ENCODE measurements at regions not wholly inside any gene's neighbourhood (a gene's known extent, or its start where the extent isn't known, plus 50 kb on each side); places are given as distances from the start of the nearest gene placed in this dataset.

DNA sequence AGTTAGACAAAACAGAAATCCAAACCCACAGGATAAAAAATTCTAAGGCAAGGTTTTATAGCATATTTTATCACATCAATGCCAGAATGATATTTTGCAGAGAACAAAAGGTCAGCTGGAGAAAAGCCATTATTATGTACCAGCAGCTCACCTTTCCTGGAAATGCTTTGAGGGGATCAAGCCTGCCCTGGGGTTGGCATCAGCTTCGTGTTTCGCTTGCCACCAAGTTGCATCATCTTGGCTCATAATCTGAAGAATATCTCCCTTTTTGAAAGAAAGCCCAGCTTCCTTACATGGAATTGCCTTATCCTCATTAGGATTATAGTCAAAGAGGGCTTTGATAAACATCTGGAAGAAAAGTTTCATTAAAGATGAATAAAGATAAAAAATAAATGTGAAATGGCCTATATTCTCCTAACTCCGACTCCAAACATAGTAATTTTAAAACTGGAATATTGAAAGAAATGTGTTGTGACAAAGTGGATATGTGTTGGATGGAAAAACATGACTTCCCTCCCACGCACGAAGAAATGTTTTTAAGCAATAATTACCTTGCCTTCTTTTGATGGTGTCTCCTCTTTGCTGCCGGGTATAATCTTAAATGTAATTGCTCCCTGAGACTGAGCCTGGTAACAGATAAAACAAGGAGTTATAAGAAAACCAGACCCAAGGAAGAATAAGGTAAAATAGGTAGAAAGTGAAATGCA is 121.3 kb upstream of the ODAD2 start (continued):
- TF ChIP-seq, protein P1, sequence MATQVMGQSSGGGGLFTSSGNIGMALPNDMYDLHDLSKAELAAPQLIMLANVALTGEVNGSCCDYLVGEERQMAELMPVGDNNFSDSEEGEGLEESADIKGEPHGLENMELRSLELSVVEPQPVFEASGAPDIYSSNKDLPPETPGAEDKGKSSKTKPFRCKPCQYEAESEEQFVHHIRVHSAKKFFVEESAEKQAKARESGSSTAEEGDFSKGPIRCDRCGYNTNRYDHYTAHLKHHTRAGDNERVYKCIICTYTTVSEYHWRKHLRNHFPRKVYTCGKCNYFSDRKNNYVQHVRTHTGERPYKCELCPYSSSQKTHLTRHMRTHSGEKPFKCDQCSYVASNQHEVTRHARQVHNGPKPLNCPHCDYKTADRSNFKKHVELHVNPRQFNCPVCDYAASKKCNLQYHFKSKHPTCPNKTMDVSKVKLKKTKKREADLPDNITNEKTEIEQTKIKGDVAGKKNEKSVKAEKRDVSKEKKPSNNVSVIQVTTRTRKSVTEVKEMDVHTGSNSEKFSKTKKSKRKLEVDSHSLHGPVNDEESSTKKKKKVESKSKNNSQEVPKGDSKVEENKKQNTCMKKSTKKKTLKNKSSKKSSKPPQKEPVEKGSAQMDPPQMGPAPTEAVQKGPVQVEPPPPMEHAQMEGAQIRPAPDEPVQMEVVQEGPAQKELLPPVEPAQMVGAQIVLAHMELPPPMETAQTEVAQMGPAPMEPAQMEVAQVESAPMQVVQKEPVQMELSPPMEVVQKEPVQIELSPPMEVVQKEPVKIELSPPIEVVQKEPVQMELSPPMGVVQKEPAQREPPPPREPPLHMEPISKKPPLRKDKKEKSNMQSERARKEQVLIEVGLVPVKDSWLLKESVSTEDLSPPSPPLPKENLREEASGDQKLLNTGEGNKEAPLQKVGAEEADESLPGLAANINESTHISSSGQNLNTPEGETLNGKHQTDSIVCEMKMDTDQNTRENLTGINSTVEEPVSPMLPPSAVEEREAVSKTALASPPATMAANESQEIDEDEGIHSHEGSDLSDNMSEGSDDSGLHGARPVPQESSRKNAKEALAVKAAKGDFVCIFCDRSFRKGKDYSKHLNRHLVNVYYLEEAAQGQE (IDR thresholded peaks at IDR 0.05; ENCODE audit: low read depth, low read length) = no peak
- TF ChIP-seq, protein P2, sequence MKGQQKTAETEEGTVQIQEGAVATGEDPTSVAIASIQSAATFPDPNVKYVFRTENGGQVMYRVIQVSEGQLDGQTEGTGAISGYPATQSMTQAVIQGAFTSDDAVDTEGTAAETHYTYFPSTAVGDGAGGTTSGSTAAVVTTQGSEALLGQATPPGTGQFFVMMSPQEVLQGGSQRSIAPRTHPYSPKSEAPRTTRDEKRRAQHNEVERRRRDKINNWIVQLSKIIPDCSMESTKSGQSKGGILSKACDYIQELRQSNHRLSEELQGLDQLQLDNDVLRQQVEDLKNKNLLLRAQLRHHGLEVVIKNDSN (IDR thresholded peaks at IDR 0.05; ENCODE audit: borderline replicate concordance, low read depth) = no peak

DNA sequence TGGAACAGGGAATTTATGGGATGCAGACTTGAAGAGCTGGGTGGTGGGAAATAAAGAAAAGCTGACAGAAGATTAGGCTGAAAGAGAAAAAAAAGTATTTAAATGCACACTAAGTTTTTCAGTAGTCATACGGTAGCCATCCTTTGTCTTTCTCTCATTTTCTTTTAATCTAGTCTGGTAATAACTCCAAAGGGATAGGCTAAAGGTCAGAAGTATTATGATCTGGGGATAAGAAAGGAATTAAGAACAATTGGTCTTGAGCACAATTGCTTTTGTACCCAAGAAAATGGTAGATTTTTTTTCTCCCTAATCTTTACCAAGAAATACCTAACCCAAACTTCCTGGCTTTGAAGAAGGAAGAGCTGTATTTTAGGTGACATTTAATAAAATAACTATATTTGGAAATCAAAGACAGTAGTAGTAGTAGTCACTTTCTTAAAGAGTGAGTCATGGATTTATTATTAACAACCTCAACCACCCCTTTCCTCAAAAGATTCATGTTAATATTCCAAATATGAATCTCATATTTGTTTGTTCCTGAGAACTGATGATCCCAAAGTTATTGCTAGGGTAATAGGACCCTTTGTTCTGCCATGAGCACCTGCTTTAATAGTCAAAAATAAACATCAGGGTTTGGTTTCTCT is 120.2 kb upstream of the ODAD2 start:
- no peak for TF ChIP-seq NRF1 (IDR thresholded peaks at IDR 0.05; ENCODE audit: low read depth, low read length)
- TF ChIP-seq, protein P3, sequence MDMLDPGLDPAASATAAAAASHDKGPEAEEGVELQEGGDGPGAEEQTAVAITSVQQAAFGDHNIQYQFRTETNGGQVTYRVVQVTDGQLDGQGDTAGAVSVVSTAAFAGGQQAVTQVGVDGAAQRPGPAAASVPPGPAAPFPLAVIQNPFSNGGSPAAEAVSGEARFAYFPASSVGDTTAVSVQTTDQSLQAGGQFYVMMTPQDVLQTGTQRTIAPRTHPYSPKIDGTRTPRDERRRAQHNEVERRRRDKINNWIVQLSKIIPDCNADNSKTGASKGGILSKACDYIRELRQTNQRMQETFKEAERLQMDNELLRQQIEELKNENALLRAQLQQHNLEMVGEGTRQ (IDR thresholded peaks at IDR 0.05; ENCODE audit: borderline replicate concordance, low read depth, low read length) = no peak
- TF ChIP-seq, protein P4, sequence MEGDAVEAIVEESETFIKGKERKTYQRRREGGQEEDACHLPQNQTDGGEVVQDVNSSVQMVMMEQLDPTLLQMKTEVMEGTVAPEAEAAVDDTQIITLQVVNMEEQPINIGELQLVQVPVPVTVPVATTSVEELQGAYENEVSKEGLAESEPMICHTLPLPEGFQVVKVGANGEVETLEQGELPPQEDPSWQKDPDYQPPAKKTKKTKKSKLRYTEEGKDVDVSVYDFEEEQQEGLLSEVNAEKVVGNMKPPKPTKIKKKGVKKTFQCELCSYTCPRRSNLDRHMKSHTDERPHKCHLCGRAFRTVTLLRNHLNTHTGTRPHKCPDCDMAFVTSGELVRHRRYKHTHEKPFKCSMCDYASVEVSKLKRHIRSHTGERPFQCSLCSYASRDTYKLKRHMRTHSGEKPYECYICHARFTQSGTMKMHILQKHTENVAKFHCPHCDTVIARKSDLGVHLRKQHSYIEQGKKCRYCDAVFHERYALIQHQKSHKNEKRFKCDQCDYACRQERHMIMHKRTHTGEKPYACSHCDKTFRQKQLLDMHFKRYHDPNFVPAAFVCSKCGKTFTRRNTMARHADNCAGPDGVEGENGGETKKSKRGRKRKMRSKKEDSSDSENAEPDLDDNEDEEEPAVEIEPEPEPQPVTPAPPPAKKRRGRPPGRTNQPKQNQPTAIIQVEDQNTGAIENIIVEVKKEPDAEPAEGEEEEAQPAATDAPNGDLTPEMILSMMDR (IDR thresholded peaks at IDR 0.05) = no peak
- no peak for TF ChIP-seq JUND (IDR thresholded peaks at IDR 0.05)
- no peak for TF ChIP-seq FOXM1 (IDR thresholded peaks at IDR 0.05; ENCODE audit: low read depth)
- no peak for TF ChIP-seq RXRA (IDR thresholded peaks at IDR 0.05; ENCODE audit: borderline replicate concordance, low read depth)
- TF ChIP-seq MEF2A (IDR thresholded peaks at IDR 0.05; ENCODE audit: borderline replicate concordance, low read depth) = no peak
- DNase-seq = no peak
- no peaks in the 10 kb centered on the region for H3K9me2 ChIP-seq
- H2AFZ ChIP-seq (ENCODE audit: low read depth) = no peak overlapping the region
- ChIA-PET POLR2A (no interaction called here), CTCF (no interaction called here)
- no peaks in the 10 kb centered on the region for H3F3A ChIP-seq (replicated peaks; ENCODE audit: insufficient read depth)
- H3K27me3 ChIP-seq (ENCODE audit: insufficient read depth) = peaks cover 9% of the 10 kb centered on the region; the same call in 1 of the 2 replicates
- H3K9ac ChIP-seq = no peak overlapping the region
- no peaks in the 10 kb centered on the region for H3K79me2 ChIP-seq (ENCODE audit: insufficient read depth)
- no peak overlapping the region for H3K4me2 ChIP-seq
- no peaks in the 10 kb centered on the region for H4K20me1 ChIP-seq (ENCODE audit: insufficient read depth)
- WGBS (ENCODE audit: low lambda C conversion rate) = 3% methylated on average over 1 of the region's 1 CpG
- no peaks in the 10 kb centered on the region for H3K4me1 ChIP-seq (ENCODE audit: control insufficient read depth in 1 of 2, insufficient read depth in 2 of 2, low read depth in 1 of 2, low read length in 1 of 2)
- no peaks in the 10 kb centered on the region for H3K36me3 ChIP-seq (replicated peaks in 1 of 2; ENCODE audit: control insufficient read depth in 1 of 2, insufficient read depth in 2 of 2, low read length in 1 of 2)
- no peak overlapping the region for H3K27ac ChIP-seq (ENCODE audit: low read depth in 2 of 2, low read length in 1 of 2)
- no peaks in the 10 kb centered on the region; the same call in 1 of the 2 replicates for H3K9me3 ChIP-seq
- H3K4me3 ChIP-seq (ENCODE audit: low read depth in 2 of 2, low read length in 1 of 2) = no peak overlapping the region
